Testis (tissue), 2 donors: ENCODE measurements at regions not wholly inside any gene's neighbourhood (a gene's known extent, or its start where the extent isn't known, plus 50 kb on each side); places are given as distances from the start of the nearest gene placed in this dataset.

Experiments used
- CTCF ChIP-seq, 3 experiments: fragments of 450-650 bp in 2 of 3; fragments of 200-600 bp in 1 of 3; sonication (generic) in 1 of 3; IDR thresholded peaks; one replicate each; pipeline ENCODE4 v1.5.1; 2016 to 2019; ENCODE audit warnings: antibody characterized with exemption in 3 of 3, mild to moderate bottlenecking in 2 of 3, moderate library complexity in 1 of 3
- POLR2A ChIP-seq: fragments of 450-650 bp; IDR thresholded peaks from one replicate; pipeline ENCODE4 v1.6.1; 2017; ENCODE audit warnings: antibody characterized with exemption, mild to moderate bottlenecking, moderate library complexity

GRCh38 chr2:138294451-138294850, 207.1 kb upstream of the SPOPL start:
- TF ChIP-seq CTCF (IDR thresholded peaks at IDR 0.05): no peak
- TF ChIP-seq POLR2A: no peak
